ENCODE measurements at regions not wholly inside any gene's neighbourhood (a gene's known extent, or its start where the extent isn't known, plus 50 kb on each side); places are given as distances from the start of the nearest gene placed in this dataset.
"Not testable (repeated sequence)": the region's sequence is repeated elsewhere in the genome, so short reads cannot be mapped to it uniquely, and the experiment has no call there.

GRCh38 chr4:12140864-12141263, 712.2 kb upstream of the HS3ST1 start:
- no peak for DNase-seq

- DNase-seq, result no peak
Measured at GRCh38 chr4:12139296-12139695, 710.6 kb upstream of the HS3ST1 start.

DNA sequence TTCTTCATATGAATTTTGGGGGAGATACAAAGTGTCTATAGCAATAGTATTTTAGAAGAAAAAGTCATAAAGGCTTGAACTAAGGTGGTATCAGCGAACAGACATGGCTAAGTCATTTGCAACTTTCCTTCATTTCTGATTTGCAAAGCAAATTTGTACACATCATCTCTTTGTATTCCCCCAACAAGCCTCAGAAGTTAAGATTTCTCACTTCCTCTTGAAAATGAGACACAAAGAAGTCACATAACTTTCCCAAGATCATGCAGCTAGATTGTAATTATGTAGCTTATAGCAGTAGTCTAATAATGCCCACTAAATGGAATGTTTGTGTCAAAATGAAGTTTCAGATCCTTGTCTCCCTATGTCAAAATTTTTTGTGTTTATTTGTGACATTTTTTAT, 709.8 kb upstream of the HS3ST1 start:
- no peak for DNase-seq

- no peak for DNase-seq
Measured at GRCh38 chr4:12137575-12137974, 708.9 kb upstream of the HS3ST1 start.

GRCh38 chr4:12126474-12126873, 697.8 kb upstream of the HS3ST1 start:
- DNase-seq, result peak; percentile 70

DNA sequence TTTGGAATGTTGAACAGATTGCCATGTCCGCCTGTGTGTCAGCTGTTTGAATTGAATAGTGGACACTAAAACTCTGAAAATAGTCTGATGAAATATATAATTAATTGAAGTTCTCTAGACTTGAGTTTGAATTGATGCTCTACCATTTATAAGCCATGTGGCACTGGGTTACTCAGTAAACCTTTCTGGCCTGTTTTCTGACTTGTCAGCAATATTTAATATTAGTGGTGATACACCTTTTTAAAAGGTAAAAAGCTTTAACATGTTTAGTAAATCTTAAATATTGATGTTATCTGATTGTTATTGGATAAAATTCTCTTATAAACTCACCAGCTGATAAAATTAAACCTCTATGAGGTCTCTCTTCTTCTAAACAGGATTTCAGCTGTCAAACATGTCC, 695.4 kb upstream of the HS3ST1 start:
- no peak for DNase-seq

DNA sequence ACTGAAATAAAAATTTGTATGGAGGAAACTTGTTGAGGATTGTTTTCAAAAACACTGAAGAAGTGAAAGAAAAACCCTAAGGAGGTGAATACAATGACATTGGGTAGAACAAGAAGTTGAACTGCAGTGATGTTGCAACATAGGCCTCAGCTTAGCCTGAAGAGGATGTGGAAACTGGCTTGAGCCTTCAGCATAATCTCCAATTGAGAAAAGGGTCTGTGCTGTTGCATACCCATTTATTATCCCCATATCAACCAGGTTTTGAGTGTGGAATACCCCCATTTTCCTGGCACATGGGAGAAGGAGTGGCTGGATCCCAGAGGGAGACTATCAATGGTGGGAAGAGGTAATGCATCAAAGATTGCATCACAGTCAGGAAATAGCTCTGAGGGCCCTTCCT, 695.0 kb upstream of the HS3ST1 start:
- no peak for DNase-seq

- DNase-seq, result no peak
Measured at GRCh38 chr4:12122316-12122715, 693.6 kb upstream of the HS3ST1 start.

DNA sequence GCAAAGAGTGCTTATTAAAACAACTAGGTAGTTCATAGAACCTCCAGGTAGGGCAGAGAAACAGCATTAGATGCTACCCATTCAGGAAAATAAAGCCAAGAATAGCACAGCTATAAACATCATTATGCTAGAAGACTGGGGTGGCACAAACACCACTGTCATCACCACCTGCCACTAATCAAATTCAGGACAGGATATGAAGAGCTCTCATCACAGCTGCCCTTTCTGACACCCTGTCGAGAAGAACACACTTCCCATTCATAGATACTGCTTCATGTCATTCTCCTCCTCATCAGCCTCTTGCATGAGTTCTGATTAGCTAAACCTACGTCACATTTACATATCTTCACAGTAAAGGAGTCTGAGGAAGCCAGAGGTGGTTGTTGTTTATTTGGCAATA, 692.3 kb upstream of the HS3ST1 start:
- DNase-seq, result no peak

- no peak for DNase-seq
Measured at GRCh38 chr4:12118651-12119213, 690.0 kb upstream of the HS3ST1 start.

GRCh38 chr4:12116009-12116552, 687.4 kb upstream of the HS3ST1 start:
- no peak for DNase-seq

GRCh38 chr4:12110627-12111026, 681.9 kb upstream of the HS3ST1 start:
- peak; percentile 38 for DNase-seq

GRCh38 chr4:12109056-12109455, 680.4 kb upstream of the HS3ST1 start:
- DNase-seq, result not testable (repeated sequence)

DNA sequence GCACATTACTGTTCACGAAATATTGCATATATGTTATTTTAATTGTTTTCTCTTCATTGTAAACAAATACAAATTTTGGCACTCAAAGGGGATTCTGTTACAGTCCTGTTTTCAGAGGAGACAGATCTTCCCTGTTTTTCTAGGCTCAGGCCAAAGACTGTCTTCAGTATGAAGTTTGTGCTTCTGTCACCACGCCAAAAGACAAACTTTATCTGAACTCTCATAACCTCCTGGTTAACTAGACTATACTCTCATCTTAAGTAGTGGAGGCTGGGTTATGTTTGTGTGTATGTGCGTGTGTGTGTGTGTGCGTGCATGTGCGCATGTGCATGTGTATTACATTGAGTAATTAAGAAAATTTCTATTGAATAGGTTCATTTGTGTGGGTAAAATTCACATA, 676.8 kb upstream of the HS3ST1 start:
- no peak for DNase-seq

GRCh38 chr4:12089920-12090319, 661.2 kb upstream of the HS3ST1 start:
- DNase-seq, result not testable (repeated sequence)

- DNase-seq, result no peak
Measured at GRCh38 chr4:12084690-12085089, 656.0 kb upstream of the HS3ST1 start.

- no peak for DNase-seq
Measured at GRCh38 chr4:12071316-12071715, 642.6 kb upstream of the HS3ST1 start.

DNA sequence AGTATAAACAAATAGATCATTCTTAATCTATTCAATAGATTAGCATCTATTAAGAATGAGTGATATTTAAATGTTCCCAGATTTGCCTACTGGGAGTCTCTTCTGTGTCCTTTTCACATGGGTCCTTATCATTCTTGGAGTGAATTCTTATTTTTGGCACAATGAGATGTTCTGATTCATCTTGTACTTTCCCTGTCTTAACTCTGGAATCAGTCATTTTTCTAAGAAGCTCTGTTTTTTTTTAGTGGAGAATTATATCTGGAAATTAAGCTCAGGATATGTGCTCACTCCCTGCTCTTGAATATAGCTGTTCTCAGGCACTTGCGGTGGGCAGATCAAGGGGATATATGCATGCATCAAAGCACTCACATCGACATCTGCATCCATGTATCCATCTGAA, 625.3 kb upstream of the HS3ST1 start:
- DNase-seq, result no peak

GRCh38 chr4:12053556-12053955, 624.9 kb upstream of the HS3ST1 start:
- DNase-seq, result no peak

DNA sequence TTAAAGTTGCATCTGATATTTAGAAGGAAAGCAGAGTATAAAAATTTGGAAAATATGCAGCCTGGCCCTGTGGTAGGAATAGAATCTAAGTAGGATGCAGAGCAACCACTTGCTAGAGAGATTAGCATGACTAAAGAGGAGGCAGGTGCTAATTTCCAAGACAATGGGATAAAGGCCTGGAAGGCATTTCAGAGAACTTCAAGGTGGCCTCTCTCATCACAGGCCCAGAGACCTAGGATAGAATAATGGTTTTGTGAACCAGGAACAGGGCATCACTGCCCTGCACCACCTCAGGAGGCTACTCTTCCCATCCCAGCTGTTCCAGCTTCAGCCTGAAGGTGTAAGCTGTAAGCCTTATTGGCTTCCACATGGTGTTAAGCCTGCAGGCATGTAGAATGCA, 621.7 kb upstream of the HS3ST1 start:
- DNase-seq, result no peak

GRCh38 chr4:12042818-12043217, 614.1 kb upstream of the HS3ST1 start:
- DNase-seq, result no peak

- no peak for DNase-seq
Measured at GRCh38 chr4:12041828-12042227, 613.1 kb upstream of the HS3ST1 start.

DNA sequence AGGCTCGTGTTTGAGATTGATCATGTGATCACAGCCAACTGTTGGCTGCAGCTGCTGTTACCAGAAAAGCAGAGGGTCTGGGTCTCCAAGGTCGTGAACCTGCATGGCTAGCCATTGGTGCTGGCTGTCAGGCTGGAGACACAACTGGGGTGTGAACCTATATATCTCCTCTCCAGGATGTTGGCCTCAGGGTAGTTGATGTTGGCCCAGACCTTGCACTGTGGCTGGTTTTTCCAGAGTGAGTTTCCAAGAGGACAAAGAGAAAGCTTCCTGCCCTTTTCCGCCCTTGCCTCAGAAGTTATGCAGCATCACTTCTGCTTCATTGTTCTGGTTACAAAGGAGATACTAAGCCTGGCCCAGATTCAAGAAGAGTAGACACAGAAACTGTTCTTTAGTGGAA, 607.8 kb upstream of the HS3ST1 start:
- DNase-seq, result no peak

- no peak for DNase-seq
Measured at GRCh38 chr4:12028258-12028657, 599.6 kb upstream of the HS3ST1 start.

DNA sequence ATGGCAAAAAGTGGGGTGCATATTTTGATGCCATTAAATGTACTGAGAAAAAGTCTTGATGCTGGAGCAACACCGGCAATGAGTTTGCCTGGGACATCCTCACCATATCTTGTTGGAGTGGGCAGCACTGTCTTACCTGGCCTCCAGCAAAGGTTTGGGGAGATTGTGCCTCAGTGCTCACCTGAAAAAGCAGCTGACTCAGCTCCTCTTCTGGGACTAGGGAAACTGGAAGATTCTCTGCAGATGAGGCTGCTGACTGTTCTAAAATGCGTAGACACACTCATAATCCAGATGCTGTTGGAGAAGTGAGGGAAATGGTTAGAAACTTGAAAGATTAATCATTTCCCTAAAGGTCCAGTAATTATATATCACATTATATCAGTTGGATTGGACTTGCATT, 593.7 kb upstream of the HS3ST1 start:
- no peak for DNase-seq

DNA sequence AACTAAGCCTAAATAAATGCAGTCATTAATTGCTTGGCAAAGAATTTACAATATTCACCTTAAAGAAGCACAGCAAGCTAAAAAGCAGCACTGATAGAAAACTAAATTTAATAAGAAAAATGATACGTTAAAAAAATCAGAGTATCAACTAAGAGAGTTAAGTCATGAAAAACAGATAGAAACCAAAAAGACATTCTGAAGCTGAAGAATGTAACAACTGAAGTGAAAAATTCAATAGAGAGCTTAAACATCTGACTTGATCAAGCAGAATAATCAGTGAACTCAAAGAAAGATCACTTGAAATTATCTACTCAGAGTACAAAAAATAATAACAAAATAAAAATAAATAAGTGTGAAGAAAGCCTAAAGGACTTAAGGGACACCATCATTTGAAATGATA, 588.0 kb upstream of the HS3ST1 start:
- no peak for DNase-seq
